ENCODE measurements at regions not wholly inside any gene's neighbourhood (a gene's known extent, or its start where the extent isn't known, plus 50 kb on each side); places are given as distances from the start of the nearest gene placed in this dataset.

- Mint-ChIP-seq H3K4me3 (no peak overlapping the region), H3K4me1 (ENCODE audit: low read depth) (peaks cover 7% of the 10 kb centered on the region), H3K36me3 (ENCODE audit: low read depth) (no peaks in the 10 kb centered on the region), H3K27me3 (peaks cover 11% of the 10 kb centered on the region), H3K27ac (no peak overlapping the region), H3K9me3 (no peaks in the 10 kb centered on the region)
- intact Hi-C loops (cut with DNase I, micrococcal nuclease) = no loop called here
- H3K4me1 ChIP-seq (ENCODE audit: insufficient read depth, low read length) = no peaks in the 10 kb centered on the region
- H3K27me3 ChIP-seq (ENCODE audit: control insufficient read depth in 1 of 2, insufficient read depth in 2 of 2, low read length in 2 of 2) = no peaks in the 10 kb centered on the region
- H3K36me3 ChIP-seq (ENCODE audit: insufficient read depth, low read length) = no peaks in the 10 kb centered on the region
- TF ChIP-seq, protein P1, sequence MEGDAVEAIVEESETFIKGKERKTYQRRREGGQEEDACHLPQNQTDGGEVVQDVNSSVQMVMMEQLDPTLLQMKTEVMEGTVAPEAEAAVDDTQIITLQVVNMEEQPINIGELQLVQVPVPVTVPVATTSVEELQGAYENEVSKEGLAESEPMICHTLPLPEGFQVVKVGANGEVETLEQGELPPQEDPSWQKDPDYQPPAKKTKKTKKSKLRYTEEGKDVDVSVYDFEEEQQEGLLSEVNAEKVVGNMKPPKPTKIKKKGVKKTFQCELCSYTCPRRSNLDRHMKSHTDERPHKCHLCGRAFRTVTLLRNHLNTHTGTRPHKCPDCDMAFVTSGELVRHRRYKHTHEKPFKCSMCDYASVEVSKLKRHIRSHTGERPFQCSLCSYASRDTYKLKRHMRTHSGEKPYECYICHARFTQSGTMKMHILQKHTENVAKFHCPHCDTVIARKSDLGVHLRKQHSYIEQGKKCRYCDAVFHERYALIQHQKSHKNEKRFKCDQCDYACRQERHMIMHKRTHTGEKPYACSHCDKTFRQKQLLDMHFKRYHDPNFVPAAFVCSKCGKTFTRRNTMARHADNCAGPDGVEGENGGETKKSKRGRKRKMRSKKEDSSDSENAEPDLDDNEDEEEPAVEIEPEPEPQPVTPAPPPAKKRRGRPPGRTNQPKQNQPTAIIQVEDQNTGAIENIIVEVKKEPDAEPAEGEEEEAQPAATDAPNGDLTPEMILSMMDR (IDR thresholded peaks at IDR 0.05) = no peak
- H3K9me3 ChIP-seq (ENCODE audit: control insufficient read depth in 1 of 2, insufficient read depth in 1 of 2, low read length in 2 of 2) = no peaks in the 10 kb centered on the region
- H3K4me3 ChIP-seq (ENCODE audit: low read length) = no peak overlapping the region
- peak in 2 of 14 experiments; percentile 17 to 44 for DNase-seq
- ChIA-PET CTCF (interaction anchor here (1.6 kb wide), 1 partner anchor 16 kb away, joined by 3 read pairs; no protein-coding TSS in a partner anchor), POLR2A (no interaction called here)
- no peak overlapping the region for H3K27ac ChIP-seq (ENCODE audit: low read depth in 1 of 2, low read length in 2 of 2)
- ATAC-seq (ENCODE audit: poor library complexity) = no peak
Measured at GRCh38 chr9:694403-695154, 146.9 kb upstream of the DMRT1 start.

DNA sequence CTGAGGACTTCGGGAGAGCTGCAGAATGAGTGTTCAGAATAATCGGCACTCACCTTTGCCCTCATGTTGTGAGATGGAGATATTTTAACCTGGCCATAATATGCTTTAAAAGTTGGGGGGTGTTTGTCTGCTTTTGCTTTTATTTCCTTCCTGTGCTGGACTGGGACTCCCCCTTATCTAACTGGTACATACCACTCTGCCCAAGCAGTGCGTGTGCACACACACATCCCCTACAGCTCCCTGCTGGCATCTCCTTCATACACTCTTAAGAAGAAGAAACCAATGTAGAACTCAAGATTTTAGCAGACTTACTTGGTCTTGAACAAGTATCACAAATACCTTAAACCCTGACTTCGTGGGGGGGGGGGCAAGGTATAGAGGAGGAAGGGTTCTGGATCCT is 146.2 kb upstream of the DMRT1 start:
- no peak overlapping the region for H3K4me3 Mint-ChIP-seq
- H3K9me3 ChIP-seq (ENCODE audit: control insufficient read depth in 1 of 2, insufficient read depth in 1 of 2, low read length in 2 of 2) = no peaks in the 10 kb centered on the region
- DNase-seq (no peak), ATAC-seq (ENCODE audit: poor library complexity) (no peak)
- no peak overlapping the region for H3K4me3 ChIP-seq (ENCODE audit: low read length)
- no peaks in the 10 kb centered on the region for H3K36me3 ChIP-seq (ENCODE audit: insufficient read depth, low read length)
- H3K4me1 Mint-ChIP-seq (ENCODE audit: low read depth) = peaks cover 7% of the 10 kb centered on the region
- TF ChIP-seq, protein P1 (IDR thresholded peaks at IDR 0.05) = no peak
- H3K27me3 Mint-ChIP-seq = peaks cover 11% of the 10 kb centered on the region
- H3K36me3 Mint-ChIP-seq (ENCODE audit: low read depth) = no peaks in the 10 kb centered on the region
- no peaks in the 10 kb centered on the region for H3K9me3 Mint-ChIP-seq
- no peaks in the 10 kb centered on the region for H3K4me1 ChIP-seq (ENCODE audit: insufficient read depth, low read length)
- ChIA-PET POLR2A (no interaction called here), CTCF (no interaction called here)
- H3K27ac ChIP-seq (ENCODE audit: low read depth in 1 of 2, low read length in 2 of 2) = no peak overlapping the region
- H3K27me3 ChIP-seq (ENCODE audit: control insufficient read depth in 1 of 2, insufficient read depth in 2 of 2, low read length in 2 of 2) = no peaks in the 10 kb centered on the region
- no peak overlapping the region for H3K27ac Mint-ChIP-seq
- intact Hi-C loops (cut with DNase I, micrococcal nuclease) = no loop called here

DNA sequence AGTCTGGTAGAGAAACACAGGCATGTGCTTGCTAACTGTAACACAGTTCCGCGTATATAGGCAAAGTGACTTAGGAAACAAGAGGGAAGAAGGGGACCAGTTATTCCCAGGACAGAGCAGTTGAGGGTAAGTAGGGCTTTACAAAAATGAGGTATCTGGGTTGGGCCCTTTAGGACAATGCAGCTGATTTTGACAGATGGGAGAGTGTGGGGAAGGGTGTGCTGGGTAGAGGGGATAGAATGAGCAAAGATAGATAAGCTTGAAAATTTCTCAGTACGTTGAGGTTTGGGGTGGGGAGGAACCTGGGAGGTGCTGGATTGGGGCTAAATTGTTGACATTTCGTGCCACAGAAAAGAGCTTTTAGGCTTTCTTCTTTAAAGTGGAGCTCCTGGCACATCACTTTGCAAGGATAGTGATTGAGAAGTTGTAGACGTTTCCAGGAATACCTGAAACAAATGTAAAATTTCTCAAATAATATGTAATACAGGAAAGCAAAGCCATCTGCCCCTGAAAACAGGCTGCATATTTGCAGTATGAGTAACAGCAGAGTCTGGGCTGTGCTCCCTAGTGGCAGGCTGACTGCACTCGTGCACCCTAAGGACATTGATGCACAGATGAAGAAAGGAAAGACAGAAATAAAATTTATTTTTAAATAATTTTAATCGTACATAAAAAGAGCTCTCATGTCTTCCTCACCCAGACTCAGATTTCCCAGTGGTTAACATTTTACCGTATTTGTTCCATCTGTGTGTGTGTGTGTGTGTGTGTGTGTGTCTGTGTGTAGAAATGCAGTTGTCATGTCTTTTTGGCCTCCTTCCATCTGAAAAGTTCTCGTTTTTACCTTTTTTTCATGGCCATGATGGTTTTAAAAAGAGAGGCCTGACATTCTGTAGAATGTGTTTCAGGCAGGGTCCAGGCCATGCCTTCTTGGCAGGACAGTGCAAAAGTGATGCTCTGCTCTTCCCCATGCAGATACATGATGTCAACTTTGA is 144.9 kb upstream of the DMRT1 start:
- no peak overlapping the region for H3K4me3 Mint-ChIP-seq
- H3K36me3 ChIP-seq (ENCODE audit: insufficient read depth, low read length) = no peaks in the 10 kb centered on the region
- no peak overlapping the region for H3K27ac Mint-ChIP-seq
- no peaks in the 10 kb centered on the region for H3K9me3 ChIP-seq (ENCODE audit: control insufficient read depth in 1 of 2, insufficient read depth in 1 of 2, low read length in 2 of 2)
- TF ChIP-seq, protein P1 (IDR thresholded peaks at IDR 0.05) = no peak
- POLR2A ChIA-PET = no interaction called here
- intact Hi-C loops (cut with DNase I, micrococcal nuclease) = no loop called here
- no peaks in the 10 kb centered on the region for H3K36me3 Mint-ChIP-seq (ENCODE audit: low read depth)
- H3K27ac ChIP-seq (ENCODE audit: low read depth in 1 of 2, low read length in 2 of 2) = no peak overlapping the region
- no peak overlapping the region for H3K4me3 ChIP-seq (ENCODE audit: low read length)
- H3K4me1 ChIP-seq (ENCODE audit: insufficient read depth, low read length) = no peaks in the 10 kb centered on the region
- peaks cover 7% of the 10 kb centered on the region for H3K4me1 Mint-ChIP-seq (ENCODE audit: low read depth)
- no peaks in the 10 kb centered on the region for H3K27me3 ChIP-seq (ENCODE audit: control insufficient read depth in 1 of 2, insufficient read depth in 2 of 2, low read length in 2 of 2)
- ATAC-seq (ENCODE audit: poor library complexity) (no peak), DNase-seq (no peak)
- CTCF ChIA-PET = no interaction called here
- no peaks in the 10 kb centered on the region for H3K9me3 Mint-ChIP-seq
- H3K27me3 Mint-ChIP-seq = peaks cover 11% of the 10 kb centered on the region
